Suprapubic skin (tissue), 4 donors: ENCODE measurements at regions not wholly inside any gene's neighbourhood (a gene's known extent, or its start where the extent isn't known, plus 50 kb on each side); places are given as distances from the start of the nearest gene placed in this dataset.
"Not testable (repeated sequence)": the region's sequence is repeated elsewhere in the genome, so short reads cannot be mapped to it uniquely, and the experiment has no call there.

Source experiments
- DNase-seq, 2 donors: peaks; one replicate each; pipeline ENCODE4 v3.0.0-alpha.2; 2019; ENCODE audit warnings: low spot score in 2 of 2
- H3K27ac ChIP-seq: fragments of 200-600 bp; sonication (generic); one replicate; pipeline ENCODE4 v1.5.1; 2019
- H3K27me3 ChIP-seq: fragments of 200-600 bp; sonication (generic); one replicate; pipeline ENCODE4 v1.5.1; 2019
- H3K36me3 ChIP-seq: fragments of 200-600 bp; sonication (generic); one replicate; pipeline ENCODE4 v1.5.1; 2019
- H3K4me1 ChIP-seq: fragments of 200-600 bp; sonication (generic); one replicate; pipeline ENCODE4 v1.5.1; 2019
- H3K4me3 ChIP-seq: fragments of 200-600 bp; sonication (generic); one replicate; pipeline ENCODE4 v1.5.1; 2019; ENCODE audit warnings: mild to moderate bottlenecking
- H3K9me3 ChIP-seq: fragments of 200-600 bp; sonication (generic); one replicate; pipeline ENCODE4 v1.5.1; 2019
- EP300 ChIP-seq: sonication (generic); formaldehyde crosslinking; IDR thresholded peaks from one replicate; pipeline ENCODE4 v1.6.1; 2017; ENCODE audit warnings: antibody characterized with exemption
- POLR2A ChIP-seq, 2 donors: fragments of 450-650 bp; IDR thresholded peaks; one replicate each; pipeline ENCODE4 v1.6.1; 2017; ENCODE audit warnings: antibody characterized with exemption in 2 of 2, mild to moderate bottlenecking in 2 of 2, moderate library complexity in 2 of 2
- POLR2AphosphoS5 ChIP-seq, 3 donors: sonication (generic); formaldehyde crosslinking; IDR thresholded peaks; one replicate each; pipeline ENCODE4 v1.6.1; 2017; ENCODE audit warnings: antibody characterized with exemption in 3 of 3
- WGBS: methylation state at CpG from one replicate; pipeline ENCODE4 v1.1.5; 2018; 5-methylcytosine and 5-hydroxymethylcytosine counted together
- TF ChIP-seq, protein P1 (sequence below), 2 donors: fragments of 200-600 bp in 1 of 2; fragments of 450-650 bp in 1 of 2; sonication (generic) in 1 of 2; IDR thresholded peaks; one replicate each; pipeline ENCODE4 v1.5.1; 2016 to 2019; ENCODE audit warnings: antibody characterized with exemption in 2 of 2, mild to moderate bottlenecking in 1 of 2, moderate library complexity in 1 of 2

DNA sequence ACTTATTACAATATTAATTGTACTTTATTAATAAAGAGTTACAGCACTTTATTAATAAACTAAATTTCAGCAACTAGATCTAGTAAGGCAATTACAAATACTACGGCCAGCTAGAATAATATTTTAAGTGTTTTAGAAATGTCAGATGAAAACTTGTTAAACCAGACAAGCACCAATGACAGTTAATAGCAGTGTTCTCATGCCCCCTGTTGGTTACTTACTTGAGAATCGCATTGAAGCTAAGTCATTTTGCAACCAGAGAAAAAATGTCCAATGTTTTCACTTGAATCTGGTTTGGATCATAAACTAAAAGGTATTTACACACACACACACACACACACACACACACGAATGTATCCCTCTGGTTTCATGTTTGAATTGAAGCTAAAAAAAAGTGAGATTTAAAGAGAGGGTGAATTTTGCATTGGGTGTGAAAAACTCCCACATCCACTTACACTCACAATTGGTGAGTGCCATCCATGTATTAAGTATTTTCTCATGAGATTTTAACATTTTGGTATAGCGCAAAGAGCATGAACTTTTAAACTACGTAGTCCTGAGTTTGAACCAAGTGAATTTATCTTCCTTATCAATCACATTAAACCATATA is 347.7 kb downstream of the ZBBX start:
- no peak for DNase-seq
- TF ChIP-seq POLR2AphosphoS5 (IDR thresholded peaks at IDR 0.05) (no peak), EP300 (no peak), POLR2A (IDR thresholded peaks at IDR 0.05) (no peak)
- TF ChIP-seq, protein P1, sequence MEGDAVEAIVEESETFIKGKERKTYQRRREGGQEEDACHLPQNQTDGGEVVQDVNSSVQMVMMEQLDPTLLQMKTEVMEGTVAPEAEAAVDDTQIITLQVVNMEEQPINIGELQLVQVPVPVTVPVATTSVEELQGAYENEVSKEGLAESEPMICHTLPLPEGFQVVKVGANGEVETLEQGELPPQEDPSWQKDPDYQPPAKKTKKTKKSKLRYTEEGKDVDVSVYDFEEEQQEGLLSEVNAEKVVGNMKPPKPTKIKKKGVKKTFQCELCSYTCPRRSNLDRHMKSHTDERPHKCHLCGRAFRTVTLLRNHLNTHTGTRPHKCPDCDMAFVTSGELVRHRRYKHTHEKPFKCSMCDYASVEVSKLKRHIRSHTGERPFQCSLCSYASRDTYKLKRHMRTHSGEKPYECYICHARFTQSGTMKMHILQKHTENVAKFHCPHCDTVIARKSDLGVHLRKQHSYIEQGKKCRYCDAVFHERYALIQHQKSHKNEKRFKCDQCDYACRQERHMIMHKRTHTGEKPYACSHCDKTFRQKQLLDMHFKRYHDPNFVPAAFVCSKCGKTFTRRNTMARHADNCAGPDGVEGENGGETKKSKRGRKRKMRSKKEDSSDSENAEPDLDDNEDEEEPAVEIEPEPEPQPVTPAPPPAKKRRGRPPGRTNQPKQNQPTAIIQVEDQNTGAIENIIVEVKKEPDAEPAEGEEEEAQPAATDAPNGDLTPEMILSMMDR (IDR thresholded peaks at IDR 0.05) = peak in 1 of 2 donors; percentile 21
- Histone ChIP-seq H3K27ac (no peak overlapping the region), H3K27me3 (no peaks in the 10 kb centered on the region), H3K4me3 (no peak overlapping the region), H3K9me3 (no peaks in the 10 kb centered on the region), H3K4me1 (peaks cover 5% of the 10 kb centered on the region), H3K36me3 (no peaks in the 10 kb centered on the region)
- 25% methylated on average over 5 of the region's 5 CpGs for WGBS

- no peak for TF ChIP-seq EP300
- no peak for TF ChIP-seq POLR2A (IDR thresholded peaks at IDR 0.05)
- no peak for TF ChIP-seq POLR2AphosphoS5 (IDR thresholded peaks at IDR 0.05)
- TF ChIP-seq, protein P1 (IDR thresholded peaks at IDR 0.05) = no peak
- 35% methylated on average over 12 of the region's 12 CpGs for WGBS
- H3K4me1 ChIP-seq = peaks cover 5% of the 10 kb centered on the region
- no peaks in the 10 kb centered on the region for H3K9me3 ChIP-seq
- no peak for DNase-seq
- H3K36me3 ChIP-seq = no peaks in the 10 kb centered on the region
- no peaks in the 10 kb centered on the region for H3K27me3 ChIP-seq
- H3K27ac ChIP-seq = no peak overlapping the region
- H3K4me3 ChIP-seq = no peak overlapping the region
Measured at GRCh38 chr3:167031364-167032049, 348.6 kb downstream of the ZBBX start.

- DNase-seq = no peak
- Histone ChIP-seq H3K27me3 (no peaks in the 10 kb centered on the region), H3K36me3 (no peaks in the 10 kb centered on the region), H3K4me3 (no peak overlapping the region), H3K9me3 (no peaks in the 10 kb centered on the region), H3K27ac (no peak overlapping the region), H3K4me1 (peaks cover 5% of the 10 kb centered on the region)
- TF ChIP-seq, protein P1 (IDR thresholded peaks at IDR 0.05) = no peak
- TF ChIP-seq POLR2A (IDR thresholded peaks at IDR 0.05) (no peak), EP300 (no peak)
- 72% methylated on average over 4 of the region's 4 CpGs for WGBS
Measured at GRCh38 chr3:167030082-167030725, 349.9 kb downstream of the ZBBX start.

DNA sequence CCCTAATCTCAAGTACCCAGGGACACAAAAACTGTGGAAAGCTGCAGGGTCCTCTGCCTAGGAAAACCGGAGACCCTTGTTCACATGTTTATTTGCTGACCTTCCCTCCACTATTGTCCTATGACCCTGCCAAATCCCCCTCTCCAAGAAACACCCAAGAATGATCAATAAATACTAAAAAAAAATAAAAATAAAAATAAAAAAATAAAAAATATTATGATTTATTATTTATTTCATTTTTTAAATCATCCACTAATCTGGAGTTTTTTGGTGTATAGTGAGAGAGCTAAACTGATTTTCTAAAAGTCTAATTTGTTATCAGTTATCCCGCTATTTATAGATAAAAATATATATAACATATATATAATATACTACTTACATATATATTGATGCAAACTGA is 360.6 kb downstream of the ZBBX start:
- 89% methylated on average over 2 of the region's 2 CpGs for WGBS
- not testable (repeated sequence) for H3K27ac ChIP-seq, H3K9me3 ChIP-seq, H3K4me3 ChIP-seq, DNase-seq, H3K27me3 ChIP-seq, H3K36me3 ChIP-seq, H3K4me1 ChIP-seq

DNA sequence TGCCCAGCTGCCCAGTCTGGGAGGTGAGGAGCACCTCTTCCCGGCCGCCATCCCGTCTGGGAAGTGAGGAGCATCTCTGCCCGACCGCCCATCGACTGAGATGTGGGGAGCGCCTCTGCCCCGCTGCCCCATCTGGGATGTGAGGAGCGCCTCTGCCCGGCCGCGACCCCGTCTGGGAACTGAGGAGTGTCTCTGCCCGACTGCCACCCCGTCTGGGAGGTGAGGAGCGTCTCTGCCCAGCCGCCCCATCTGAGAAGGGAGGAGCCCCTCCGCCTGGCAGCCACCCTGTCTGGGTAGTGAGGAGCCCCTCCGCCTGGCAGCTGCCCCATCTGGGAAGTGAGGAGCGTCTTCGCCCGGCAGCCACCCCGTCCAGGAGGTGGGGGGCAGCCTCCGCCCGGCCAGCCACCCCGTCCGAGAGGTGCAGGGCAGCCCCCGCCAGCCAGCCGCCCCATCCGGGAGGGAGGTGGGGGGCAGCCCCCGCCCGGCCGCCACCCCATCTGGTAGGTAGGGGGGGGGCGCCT is 361.4 kb downstream of the ZBBX start:
- no CpG with 5 or more reads among the region's 34 CpGs for WGBS
- H3K4me1 ChIP-seq, DNase-seq, H3K9me3 ChIP-seq, H3K27ac ChIP-seq, H3K36me3 ChIP-seq, H3K4me3 ChIP-seq, H3K27me3 ChIP-seq: not testable (repeated sequence)

- Histone ChIP-seq H3K4me1 (no peaks in the 10 kb centered on the region), H3K27ac (no peak overlapping the region), H3K27me3 (no peaks in the 10 kb centered on the region), H3K36me3 (no peaks in the 10 kb centered on the region), H3K4me3 (no peak overlapping the region), H3K9me3 (no peaks in the 10 kb centered on the region)
- no peak for DNase-seq
- 76% methylated on average over 1 of the region's 1 CpG for WGBS
- no peak for TF ChIP-seq POLR2A (IDR thresholded peaks at IDR 0.05)
Measured at GRCh38 chr3:167012691-167013090, 367.4 kb downstream of the ZBBX start.
